ENCODE measurements at regions not wholly inside any gene's neighbourhood (a gene's known extent, or its start where the extent isn't known, plus 50 kb on each side); places are given as distances from the start of the nearest gene placed in this dataset.

- DNase-seq (ENCODE audit: low read depth, low spot score), result no peak
Observed at GRCh38 chr12:98172304-98172703, 343.1 kb upstream of the TMPO start.

DNA sequence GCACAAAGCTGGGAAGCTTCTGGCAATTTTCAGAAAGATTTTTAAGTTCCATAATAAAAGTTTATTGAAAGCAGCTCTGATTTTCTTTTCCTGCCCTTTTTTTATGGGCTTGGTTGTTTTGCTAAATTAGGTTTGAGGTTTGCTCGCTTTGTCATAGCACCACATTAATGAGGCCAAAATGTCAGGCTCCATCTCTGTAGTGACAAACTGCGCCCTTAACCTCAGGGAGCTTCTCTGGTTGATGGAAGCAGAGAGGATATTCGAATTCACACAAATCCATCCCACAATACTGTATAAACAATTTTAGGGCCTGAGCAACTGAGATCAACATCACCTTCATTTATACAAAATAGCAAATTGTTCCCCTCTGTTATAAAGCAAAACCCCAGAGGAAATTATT lies 342.6 kb upstream of the TMPO start:
- dilution Hi-C loops (cut with MboI; ENCODE audit: extremely low pct_ligation_motif_present, low sequenced_read_pairs), result no loop called here
- DNase-seq (ENCODE audit: low read depth, low spot score) (no peak), FAIRE-seq (no peak)
- H3K9ac ChIP-seq (ENCODE audit: control insufficient read depth, extremely low read depth, insufficient read depth, low read length), result no peak overlapping the region
- no peak for TF ChIP-seq CTCF (optimal IDR thresholded peaks at IDR 0.05 in 1 of 3, IDR thresholded peaks at IDR 0.05 in 1 of 3, conservative IDR thresholded peaks at IDR 0.05 in 1 of 3; ENCODE audit: extremely low read depth in 1 of 3, insufficient read depth in 2 of 3, low read length in 3 of 3)
- no peak for TF ChIP-seq EZH2 (IDR thresholded peaks at IDR 0.05; ENCODE audit: low read length)
- no peaks in the 10 kb centered on the region for H4K20me1 ChIP-seq (ENCODE audit: control insufficient read depth, extremely low read depth, insufficient read depth, low read length)
- no peak overlapping the region for H3K27ac ChIP-seq (ENCODE audit: control insufficient read depth, insufficient read depth, low read length)
- H3K9me1 ChIP-seq (ENCODE audit: control insufficient read depth, extremely low read depth, insufficient read depth, low read length), result no peaks in the 10 kb centered on the region
- H3K4me3 ChIP-seq (ENCODE audit: control insufficient read depth in 2 of 3, extremely low read depth in 1 of 3, insufficient read depth in 2 of 3, low read depth in 1 of 3, low read length in 3 of 3), result no peak overlapping the region
- H3K9me3 ChIP-seq (ENCODE audit: control insufficient read depth, low read depth, low read length), result no peaks in the 10 kb centered on the region
- no peaks in the 10 kb centered on the region for H3K79me2 ChIP-seq (ENCODE audit: control insufficient read depth, insufficient read depth, low read length)
- H2AFZ ChIP-seq (ENCODE audit: control insufficient read depth, low read length), result no peak overlapping the region
- no peaks in the 10 kb centered on the region for H3K4me1 ChIP-seq (ENCODE audit: control insufficient read depth, extremely low read depth, insufficient read depth, low read length)
- no peaks in the 10 kb centered on the region for H3K27me3 ChIP-seq (ENCODE audit: control insufficient read depth, extremely low read depth, insufficient read depth, low read length)
- H3K36me3 ChIP-seq (ENCODE audit: control insufficient read depth in 2 of 2, extremely low read depth in 1 of 2, insufficient read depth in 2 of 2, low read length in 2 of 2), result no peaks in the 10 kb centered on the region
- no peak overlapping the region for H3K4me2 ChIP-seq (ENCODE audit: control insufficient read depth, extremely low read depth, insufficient read depth, low read depth, low read length)

More at GRCh38 chr12:98172304-98172703, 343.1 kb upstream of the TMPO start:
- no peak overlapping the region for H3K4me3 ChIP-seq (ENCODE audit: control insufficient read depth in 2 of 3, extremely low read depth in 1 of 3, insufficient read depth in 2 of 3, low read depth in 1 of 3, low read length in 3 of 3)
- dilution Hi-C loops (cut with MboI; ENCODE audit: extremely low pct_ligation_motif_present, low sequenced_read_pairs), result no loop called here
- TF ChIP-seq EZH2 (IDR thresholded peaks at IDR 0.05; ENCODE audit: low read length), result no peak
- no peak for TF ChIP-seq CTCF (optimal IDR thresholded peaks at IDR 0.05 in 1 of 3, IDR thresholded peaks at IDR 0.05 in 1 of 3, conservative IDR thresholded peaks at IDR 0.05 in 1 of 3; ENCODE audit: extremely low read depth in 1 of 3, insufficient read depth in 2 of 3, low read length in 3 of 3)
- H3K79me2 ChIP-seq (ENCODE audit: control insufficient read depth, insufficient read depth, low read length), result no peaks in the 10 kb centered on the region
- H3K27me3 ChIP-seq (ENCODE audit: control insufficient read depth, extremely low read depth, insufficient read depth, low read length), result no peaks in the 10 kb centered on the region
- H4K20me1 ChIP-seq (ENCODE audit: control insufficient read depth, extremely low read depth, insufficient read depth, low read length), result no peaks in the 10 kb centered on the region
- no peak overlapping the region for H2AFZ ChIP-seq (ENCODE audit: control insufficient read depth, low read length)
- H3K27ac ChIP-seq (ENCODE audit: control insufficient read depth, insufficient read depth, low read length), result no peak overlapping the region
- no peak overlapping the region for H3K9ac ChIP-seq (ENCODE audit: control insufficient read depth, extremely low read depth, insufficient read depth, low read length)
- H3K4me1 ChIP-seq (ENCODE audit: control insufficient read depth, extremely low read depth, insufficient read depth, low read length), result no peaks in the 10 kb centered on the region
- H3K36me3 ChIP-seq (ENCODE audit: control insufficient read depth in 2 of 2, extremely low read depth in 1 of 2, insufficient read depth in 2 of 2, low read length in 2 of 2), result no peaks in the 10 kb centered on the region
- H3K9me1 ChIP-seq (ENCODE audit: control insufficient read depth, extremely low read depth, insufficient read depth, low read length), result no peaks in the 10 kb centered on the region
- no peak for FAIRE-seq
- no peaks in the 10 kb centered on the region for H3K9me3 ChIP-seq (ENCODE audit: control insufficient read depth, low read depth, low read length)
- H3K4me2 ChIP-seq (ENCODE audit: control insufficient read depth, extremely low read depth, insufficient read depth, low read depth, low read length), result no peak overlapping the region

Measured in keratinocyte (primary cell).